HepG2 (cell line): ENCODE measurements at regions not wholly inside any gene's neighbourhood (a gene's known extent, or its start where the extent isn't known, plus 50 kb on each side); places are given as distances from the start of the nearest gene placed in this dataset.

ENCODE experiments used
- ATAC-seq: fragments of 200-7000 bp; cut with Tn5 transposase; 3 replicates; pipeline ENCODE4 v1.9.1; 2020; ENCODE audit warnings: mild to moderate bottlenecking, moderate library complexity
- BruUV-seq: library from RNA; stranded (reverse); fragments of 400-500 nt; replicated peaks from 2 replicates; lab custom pipeline; 2021; lab: Mats Ljungman, UMichigan
- CTCF ChIA-PET: fragments of 300-600 bp; formaldehyde crosslinking; extraction: SDS; loops from one replicate; lab custom pipeline; 2021; ENCODE audit warnings: low total read pairs, inconsistent platforms, low intra/inter-chr PET ratio; lab: Yijun Ruan, JAX
- POLR2A ChIA-PET: fragments of 350-600 bp; sonication (Branson Sonifier 250); formaldehyde crosslinking; loops from one replicate; lab custom pipeline; 2020; ENCODE audit warnings: antibody characterized with exemption, inconsistent platforms; lab: Yijun Ruan, JAX
- DNase-seq: peaks from one replicate; pipeline ENCODE4 v3.0.0-alpha.2; 2015; ENCODE audit warnings: low spot score
- FAIRE-seq: peaks from 3 replicates; lab custom pipeline; 2011; peaks lifted over from hg19 to GRCh38; lab: Jason Lieb, UNC
- H2AFZ ChIP-seq: one replicate; pipeline ENCODE4 v1.6.1; 2011; ENCODE audit warnings: low read length, inconsistent platforms
- H3K27ac ChIP-seq: fragments of 300-600 bp; 3 replicates; pipeline ENCODE4 v1.8.0; 2011; ENCODE audit warnings: mixed run types, mild to moderate bottlenecking, mixed read lengths, low read length, inconsistent platforms; ENCODE audit not compliant: insufficient read depth; ENCODE audit errors: extremely low read length
- H3K27me3 ChIP-seq, 2 experiments: fragments of 200-600 bp in 1 of 2; 2 replicates in 1 of 2; 3 replicates in 1 of 2; pipeline versions ENCODE4 v1.6.0 to v1.8.0; 2011; ENCODE audit warnings: low read length in 2 of 2, mild to moderate bottlenecking in 2 of 2, moderate library complexity in 2 of 2, inconsistent platforms in 1 of 2; ENCODE audit not compliant: insufficient read depth in 2 of 2, control insufficient read depth in 1 of 2
- H3K36me3 ChIP-seq, 2 experiments: fragments of 200-600 bp in 1 of 2; replicated peaks in 1 of 2; 2 replicates in 1 of 2; 3 replicates in 1 of 2; pipeline versions ENCODE4 v1.5.1 to v1.8.0; 2011; ENCODE audit warnings: low read length in 2 of 2, inconsistent platforms in 1 of 2; ENCODE audit not compliant: insufficient read depth in 2 of 2, control insufficient read depth in 1 of 2
- H3K4me1 ChIP-seq: 2 replicates; pipeline ENCODE4 v1.5.1; 2012; ENCODE audit warnings: low read length, inconsistent platforms; ENCODE audit not compliant: insufficient read depth
- H3K4me2 ChIP-seq: 2 replicates; pipeline ENCODE4 v1.6.0; 2011; ENCODE audit warnings: low read depth, low read length, inconsistent platforms
- H3K4me3 ChIP-seq, 3 experiments: fragments of 200-600 bp in 1 of 3; sonication (generic), shearing (Covaris generic) in 1 of 3; replicated peaks in 1 of 3; 2 replicates each; pipeline ENCODE4 v1.5.1; 2011 to 2016; ENCODE audit warnings: low read length in 3 of 3, inconsistent platforms in 2 of 3, low read depth in 2 of 3, mild to moderate bottlenecking in 2 of 3, control low read depth in 1 of 3, mixed read lengths in 1 of 3; ENCODE audit not compliant: insufficient read depth in 1 of 3
- H3K79me2 ChIP-seq: one replicate; pipeline ENCODE4 v1.6.1; 2011; ENCODE audit warnings: low read length, inconsistent platforms; ENCODE audit not compliant: insufficient read depth
- H3K9ac ChIP-seq: 2 replicates; pipeline ENCODE4 v1.6.0; 2011; ENCODE audit warnings: mild to moderate bottlenecking, low read depth, low read length, inconsistent platforms; ENCODE audit not compliant: insufficient read depth
- H3K9me3 ChIP-seq: 2 replicates; pipeline ENCODE4 v1.5.1; 2012; ENCODE audit warnings: mild to moderate bottlenecking, low read length
- H4K20me1 ChIP-seq: 2 replicates; pipeline ENCODE4 v1.6.0; 2011; ENCODE audit warnings: inconsistent platforms, mild to moderate bottlenecking, low read length, moderate library complexity; ENCODE audit not compliant: insufficient read depth
- DPF2 ChIP-seq: sonication (generic); formaldehyde crosslinking; IDR thresholded peaks from 2 replicates; pipeline ENCODE4 v1.4.0; 2020; ENCODE audit warnings: mild to moderate bottlenecking, low read depth, missing genetic modification reagents, borderline replicate concordance
- KLF16 ChIP-seq, 2 experiments: sonication (generic) in 1 of 2; formaldehyde crosslinking in 1 of 2; IDR thresholded peaks; 2 replicates each; pipeline versions ENCODE4 v1.6.1 to v1.8.0; 2016 to 2023; ENCODE audit warnings: missing genetic modification reagents in 2 of 2, missing compliant biosample characterization in 1 of 2
- MIER2 ChIP-seq: IDR thresholded peaks from 2 replicates; pipeline ENCODE4 v1.6.1; 2016; ENCODE audit warnings: missing biosample characterization, missing genetic modification reagents
- NFYC ChIP-seq: IDR thresholded peaks from 2 replicates; pipeline ENCODE4 v1.6.1; 2016; ENCODE audit warnings: missing genetic modification reagents, missing compliant biosample characterization
- PAF1 ChIP-seq: IDR thresholded peaks from 2 replicates; pipeline ENCODE4 v1.6.1; 2016; ENCODE audit warnings: missing genetic modification reagents, missing compliant biosample characterization
- POLR2G ChIP-seq: fragments of 200-400 bp; formaldehyde crosslinking; IDR thresholded peaks from 2 replicates; pipeline ENCODE4 v1.6.1; 2018; ENCODE audit warnings: mild to moderate bottlenecking, low read depth, low read length, moderate library complexity
- SP2 ChIP-seq: sonication (generic); formaldehyde crosslinking; IDR thresholded peaks from 2 replicates; pipeline ENCODE4 v1.5.1; 2020; ENCODE audit warnings: mild to moderate bottlenecking, missing genetic modification reagents
- SSRP1 ChIP-seq: IDR thresholded peaks from 2 replicates; pipeline ENCODE4 v1.6.1; 2016; ENCODE audit warnings: control low read depth
- ZBTB38 ChIP-seq: sonication (generic); formaldehyde crosslinking; IDR thresholded peaks from 2 replicates; pipeline ENCODE4 v1.5.1; 2020; ENCODE audit warnings: mild to moderate bottlenecking, missing genetic modification reagents
- ZMYM3 ChIP-seq: sonication (generic); formaldehyde crosslinking; IDR thresholded peaks from 2 replicates; pipeline ENCODE4 v1.5.1; 2020; ENCODE audit warnings: mild to moderate bottlenecking, missing genetic modification reagents
- ZNF468 ChIP-seq: sonication (generic); formaldehyde crosslinking; IDR thresholded peaks from 2 replicates; pipeline ENCODE4 v1.8.0; 2022; ENCODE audit warnings: mild to moderate bottlenecking, moderate library complexity, missing genetic modification reagents
- ZNF574 ChIP-seq: sonication (generic); formaldehyde crosslinking; IDR thresholded peaks from 2 replicates; pipeline ENCODE4 v1.4.0; 2020; ENCODE audit warnings: missing genetic modification reagents
- ZNF577 ChIP-seq: sonication (generic); formaldehyde crosslinking; IDR thresholded peaks from 2 replicates; pipeline ENCODE4 v1.4.0; 2020; ENCODE audit warnings: mild to moderate bottlenecking, low read depth, missing genetic modification reagents, borderline replicate concordance
- ZNF703 ChIP-seq: sonication (generic); formaldehyde crosslinking; IDR thresholded peaks from 2 replicates; pipeline ENCODE4 v1.5.1; 2020; ENCODE audit warnings: missing genetic modification reagents, mild to moderate bottlenecking, moderate library complexity, borderline replicate concordance
- ZNF775 ChIP-seq: sonication (generic); formaldehyde crosslinking; IDR thresholded peaks from 2 replicates; pipeline ENCODE4 v1.4.0; 2020; ENCODE audit warnings: missing genetic modification reagents, mild to moderate bottlenecking, moderate library complexity, borderline replicate concordance
- ZSCAN9 ChIP-seq: IDR thresholded peaks from 2 replicates; pipeline ENCODE4 v1.6.1; 2016; ENCODE audit warnings: borderline replicate concordance
- WGBS: methylation state at CpG from one replicate; pipeline ENCODE4 v1.1.6; 2017; ENCODE audit warnings: low lambda C conversion rate; 5-methylcytosine and 5-hydroxymethylcytosine counted together
- in situ Hi-C: cut with HindIII; loops from 2 replicates; pipeline ENCODE4 v1.10.0; 2017; ENCODE audit warnings: low pct_unique_long_range_greater_than_20kb; ENCODE audit not compliant: extremely low pct_ligation_motif_present
- intact Hi-C: fragments of 100-400 bp; cut with micrococcal nuclease; formaldehyde crosslinking; loops from one replicate; pipeline ENCODE4 v1.10.0; 2022; ENCODE audit not compliant: unreplicated experiment
- TF ChIP-seq, protein P1 (sequence below): sonication (generic); formaldehyde crosslinking; conservative IDR thresholded peaks from 2 replicates; pipeline ENCODE4 v1.4.0; 2020; ENCODE audit warnings: mild to moderate bottlenecking, missing genetic modification reagents, moderate library complexity

DNA sequence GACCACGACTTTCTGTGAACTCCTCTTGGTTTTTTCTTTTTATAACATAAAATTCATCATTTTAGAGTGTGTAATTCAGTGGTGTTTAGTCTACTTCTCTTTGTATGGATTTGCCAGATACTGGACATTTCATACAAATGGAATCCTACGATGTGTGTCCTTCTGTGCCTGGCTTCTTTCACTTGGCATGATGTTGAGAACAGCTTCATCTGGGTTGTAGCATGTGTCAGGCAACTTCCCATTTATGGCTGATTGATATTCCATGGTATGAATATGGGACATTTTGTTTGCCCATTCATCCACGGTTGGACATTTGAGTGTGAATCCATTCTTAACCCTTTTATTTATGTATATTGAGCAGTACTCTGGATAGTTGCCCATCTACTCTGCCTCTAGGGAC is 82.7 kb upstream of the KLF13 start:
- Histone ChIP-seq H3K9ac (no peak overlapping the region), H2AFZ (no peak overlapping the region), H3K79me2 (no peaks in the 10 kb centered on the region), H3K27me3 (peaks cover 0 to 7% of the 10 kb centered on the region in 2 experiments; a peak in 4 of 5 replicates), H3K36me3 (no peaks in the 10 kb centered on the region), H3K4me3 (no peak overlapping the region), H3K4me2 (no peak overlapping the region), H3K27ac (no peak overlapping the region), H3K9me3 (no peaks in the 10 kb centered on the region), H3K4me1 (no peaks in the 10 kb centered on the region), H4K20me1 (no peaks in the 10 kb centered on the region)
- CTCF ChIA-PET, result no interaction called here
- no peak for ATAC-seq
- DNase-seq, result no peak
- no TSS peak for BruUV-seq
- intact Hi-C loops (no loop called here), in situ Hi-C loops (no loop called here)
- WGBS, result 15% methylated on average over 3 of the region's 3 CpGs
- FAIRE-seq, result no peak
- POLR2A ChIA-PET, result no interaction called here
- no peak for TF ChIP-seq SSRP1 (CRISPR knock-in tag)
- no peak for TF ChIP-seq ZNF577 (CRISPR knock-in tag)
- TF ChIP-seq NFYC (CRISPR knock-in tag), result no peak
- TF ChIP-seq ZNF574 (CRISPR knock-in tag), result no peak
- TF ChIP-seq KLF16 (CRISPR knock-in tag; IDR thresholded peaks at IDR 0.05), result no peak
- TF ChIP-seq PAF1 (CRISPR knock-in tag), result no peak
- no peak for TF ChIP-seq ZMYM3 (CRISPR knock-in tag)
- TF ChIP-seq DPF2 (CRISPR knock-in tag), result no peak
- TF ChIP-seq POLR2G, result no peak
- TF ChIP-seq, protein P1, sequence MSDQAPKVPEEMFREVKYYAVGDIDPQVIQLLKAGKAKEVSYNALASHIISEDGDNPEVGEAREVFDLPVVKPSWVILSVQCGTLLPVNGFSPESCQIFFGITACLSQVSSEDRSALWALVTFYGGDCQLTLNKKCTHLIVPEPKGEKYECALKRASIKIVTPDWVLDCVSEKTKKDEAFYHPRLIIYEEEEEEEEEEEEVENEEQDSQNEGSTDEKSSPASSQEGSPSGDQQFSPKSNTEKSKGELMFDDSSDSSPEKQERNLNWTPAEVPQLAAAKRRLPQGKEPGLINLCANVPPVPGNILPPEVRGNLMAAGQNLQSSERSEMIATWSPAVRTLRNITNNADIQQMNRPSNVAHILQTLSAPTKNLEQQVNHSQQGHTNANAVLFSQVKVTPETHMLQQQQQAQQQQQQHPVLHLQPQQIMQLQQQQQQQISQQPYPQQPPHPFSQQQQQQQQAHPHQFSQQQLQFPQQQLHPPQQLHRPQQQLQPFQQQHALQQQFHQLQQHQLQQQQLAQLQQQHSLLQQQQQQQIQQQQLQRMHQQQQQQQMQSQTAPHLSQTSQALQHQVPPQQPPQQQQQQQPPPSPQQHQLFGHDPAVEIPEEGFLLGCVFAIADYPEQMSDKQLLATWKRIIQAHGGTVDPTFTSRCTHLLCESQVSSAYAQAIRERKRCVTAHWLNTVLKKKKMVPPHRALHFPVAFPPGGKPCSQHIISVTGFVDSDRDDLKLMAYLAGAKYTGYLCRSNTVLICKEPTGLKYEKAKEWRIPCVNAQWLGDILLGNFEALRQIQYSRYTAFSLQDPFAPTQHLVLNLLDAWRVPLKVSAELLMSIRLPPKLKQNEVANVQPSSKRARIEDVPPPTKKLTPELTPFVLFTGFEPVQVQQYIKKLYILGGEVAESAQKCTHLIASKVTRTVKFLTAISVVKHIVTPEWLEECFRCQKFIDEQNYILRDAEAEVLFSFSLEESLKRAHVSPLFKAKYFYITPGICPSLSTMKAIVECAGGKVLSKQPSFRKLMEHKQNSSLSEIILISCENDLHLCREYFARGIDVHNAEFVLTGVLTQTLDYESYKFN, result no peak
- no peak for TF ChIP-seq SP2 (CRISPR knock-in tag)
- no peak for TF ChIP-seq ZSCAN9
- no peak for TF ChIP-seq ZNF703
- TF ChIP-seq MIER2, result no peak
- TF ChIP-seq ZBTB38 (CRISPR knock-in tag), result no peak
- TF ChIP-seq ZNF468 (CRISPR knock-in tag), result no peak
- no peak for TF ChIP-seq ZNF775 (CRISPR knock-in tag)
